Rectal smooth muscle tissue (tissue), 1 donor: ENCODE measurements at regions not wholly inside any gene's neighbourhood (a gene's known extent, or its start where the extent isn't known, plus 50 kb on each side); places are given as distances from the start of the nearest gene placed in this dataset.

Experiments used
- H3K27ac ChIP-seq: one replicate; pipeline ENCODE4 v1.7.0; 2013; ENCODE audit warnings: low read depth, low read length, inconsistent platforms
- H3K27me3 ChIP-seq: one replicate; pipeline ENCODE4 v1.7.0; 2013; ENCODE audit warnings: low read length; ENCODE audit not compliant: control insufficient read depth, insufficient read depth
- H3K36me3 ChIP-seq: one replicate; pipeline ENCODE4 v1.7.0; 2013; ENCODE audit warnings: low read length; ENCODE audit not compliant: control insufficient read depth, insufficient read depth
- H3K4me1 ChIP-seq: one replicate; pipeline ENCODE4 v1.7.0; 2013; ENCODE audit warnings: low read length; ENCODE audit not compliant: control insufficient read depth, insufficient read depth
- H3K4me3 ChIP-seq: one replicate; pipeline ENCODE4 v1.7.0; 2013; ENCODE audit warnings: low read length
- H3K9ac ChIP-seq: one replicate; pipeline ENCODE4 v1.7.0; 2013; ENCODE audit warnings: low read length

GRCh38 chr2:11042841-11043240 lies 112.4 kb upstream of the SLC66A3 start:
- Histone ChIP-seq H3K4me3 (no peak overlapping the region), H3K27ac (no peak overlapping the region), H3K36me3 (no peaks in the 10 kb centered on the region), H3K4me1 (no peaks in the 10 kb centered on the region), H3K27me3 (no peaks in the 10 kb centered on the region), H3K9ac (no peak overlapping the region)

DNA sequence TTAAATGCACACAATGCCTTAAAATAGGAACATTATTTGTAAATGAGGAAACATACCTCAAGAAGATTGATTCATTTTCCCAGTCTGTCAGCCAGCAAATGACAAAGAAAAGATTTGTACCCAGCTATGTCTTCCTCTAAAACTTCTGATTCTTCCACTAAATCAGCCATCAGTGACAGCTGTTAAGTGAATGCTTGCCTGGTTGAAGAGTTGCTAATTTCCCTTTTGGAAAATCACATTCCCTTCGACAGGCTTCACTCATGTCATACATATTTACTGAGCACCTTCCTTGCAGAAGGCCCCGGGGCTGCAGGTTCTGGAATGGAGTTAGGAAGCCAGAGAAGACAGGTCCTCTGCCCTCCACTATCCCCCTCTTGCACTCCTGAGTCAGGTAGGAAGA lies 112.0 kb upstream of the SLC66A3 start:
- Histone ChIP-seq H3K36me3 (no peaks in the 10 kb centered on the region), H3K4me1 (no peaks in the 10 kb centered on the region), H3K27ac (no peak overlapping the region), H3K27me3 (no peaks in the 10 kb centered on the region), H3K4me3 (no peak overlapping the region), H3K9ac (no peak overlapping the region)

- Histone ChIP-seq H3K4me3 (no peak overlapping the region), H3K27me3 (no peaks in the 10 kb centered on the region), H3K9ac (no peak overlapping the region), H3K36me3 (no peaks in the 10 kb centered on the region), H3K27ac (no peak overlapping the region), H3K4me1 (no peaks in the 10 kb centered on the region)
These were observed 111.1 kb upstream of the SLC66A3 start for GRCh38 chr2:11044201-11044600.

- H3K9ac ChIP-seq, result no peak overlapping the region
- H3K4me1 ChIP-seq, result no peaks in the 10 kb centered on the region
- H3K4me3 ChIP-seq, result no peak overlapping the region
- no peak overlapping the region for H3K27ac ChIP-seq
- no peaks in the 10 kb centered on the region for H3K36me3 ChIP-seq
- H3K27me3 ChIP-seq, result no peaks in the 10 kb centered on the region
These were observed 110.0 kb upstream of the SLC66A3 start for GRCh38 chr2:11045294-11045693.

- Histone ChIP-seq H3K4me1 (no peaks in the 10 kb centered on the region), H3K9ac (no peak overlapping the region), H3K4me3 (no peak overlapping the region), H3K27me3 (no peaks in the 10 kb centered on the region), H3K27ac (no peak overlapping the region), H3K36me3 (no peaks in the 10 kb centered on the region)
These were observed 106.8 kb upstream of the SLC66A3 start for GRCh38 chr2:11048335-11049008.

DNA sequence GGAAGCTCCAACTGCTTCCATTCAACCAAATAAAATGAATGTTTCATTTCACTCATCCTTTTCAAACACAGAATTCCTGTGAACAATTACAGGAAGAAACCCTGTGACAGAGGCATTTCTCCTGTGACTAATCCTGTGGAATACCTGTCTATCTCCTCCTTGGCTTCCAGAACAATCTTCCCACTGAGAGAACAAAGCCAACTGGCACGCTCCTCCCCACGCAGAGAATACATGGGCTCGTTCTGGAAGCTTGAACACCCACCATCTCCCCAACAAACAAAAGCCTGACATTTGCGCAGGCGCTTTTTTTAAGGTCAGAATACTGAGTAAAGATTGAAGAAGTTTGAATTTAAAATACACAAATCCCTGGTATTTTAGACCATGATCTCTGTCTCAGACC lies 104.7 kb upstream of the SLC66A3 start:
- Histone ChIP-seq H3K27me3 (no peaks in the 10 kb centered on the region), H3K36me3 (no peaks in the 10 kb centered on the region), H3K4me1 (no peaks in the 10 kb centered on the region), H3K27ac (no peak overlapping the region), H3K4me3 (no peak overlapping the region), H3K9ac (no peak overlapping the region)

- Histone ChIP-seq H3K36me3 (no peaks in the 10 kb centered on the region), H3K4me3 (no peak overlapping the region), H3K9ac (no peak overlapping the region), H3K27me3 (no peaks in the 10 kb centered on the region), H3K27ac (no peak overlapping the region), H3K4me1 (no peaks in the 10 kb centered on the region)
These were observed 104.0 kb upstream of the SLC66A3 start for GRCh38 chr2:11051280-11051679.

DNA sequence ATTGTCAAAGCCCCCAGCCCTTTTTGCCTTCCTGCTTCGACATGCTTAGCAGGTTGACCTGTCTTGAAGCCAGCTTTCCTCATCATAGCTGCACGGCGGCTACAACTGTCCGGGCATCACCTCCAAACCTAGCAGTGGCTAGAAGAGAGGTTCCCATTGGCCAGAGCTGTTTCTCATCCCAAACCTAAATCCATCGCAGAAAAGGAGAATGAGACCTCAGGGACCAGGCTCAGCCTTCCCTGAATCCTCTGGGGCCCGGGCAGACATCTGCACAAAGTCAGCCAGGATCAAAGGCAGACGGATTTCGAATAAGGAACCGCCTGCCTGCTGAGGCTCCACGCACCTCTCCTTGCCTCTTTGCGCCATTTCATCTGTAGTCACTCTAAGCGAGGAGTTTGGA lies 101.7 kb upstream of the SLC66A3 start:
- no peaks in the 10 kb centered on the region for H3K4me1 ChIP-seq
- no peaks in the 10 kb centered on the region for H3K36me3 ChIP-seq
- no peaks in the 10 kb centered on the region for H3K27me3 ChIP-seq
- H3K9ac ChIP-seq, result no peak overlapping the region
- H3K27ac ChIP-seq, result no peak overlapping the region
- H3K4me3 ChIP-seq, result no peak overlapping the region

- H3K36me3 ChIP-seq, result no peaks in the 10 kb centered on the region
- H3K27ac ChIP-seq, result no peak overlapping the region
- H3K9ac ChIP-seq, result no peak overlapping the region
- no peaks in the 10 kb centered on the region for H3K27me3 ChIP-seq
- H3K4me3 ChIP-seq, result no peak overlapping the region
- H3K4me1 ChIP-seq, result no peaks in the 10 kb centered on the region
These were observed 100.2 kb upstream of the SLC66A3 start for GRCh38 chr2:11054783-11055678.

- Histone ChIP-seq H3K36me3 (no peaks in the 10 kb centered on the region), H3K9ac (no peak overlapping the region), H3K27me3 (no peaks in the 10 kb centered on the region), H3K4me3 (no peak overlapping the region), H3K27ac (no peak overlapping the region), H3K4me1 (no peaks in the 10 kb centered on the region)
These were observed 99.5 kb upstream of the SLC66A3 start for GRCh38 chr2:11055679-11056215.

GRCh38 chr2:11056614-11057013 lies 98.7 kb upstream of the SLC66A3 start:
- H3K36me3 ChIP-seq, result no peaks in the 10 kb centered on the region
- H3K27me3 ChIP-seq, result no peaks in the 10 kb centered on the region
- no peak overlapping the region for H3K4me3 ChIP-seq
- H3K27ac ChIP-seq, result no peak overlapping the region
- no peak overlapping the region for H3K9ac ChIP-seq
- H3K4me1 ChIP-seq, result no peaks in the 10 kb centered on the region

- H3K36me3 ChIP-seq, result no peaks in the 10 kb centered on the region
- no peak overlapping the region for H3K9ac ChIP-seq
- no peak overlapping the region for H3K4me3 ChIP-seq
- H3K27me3 ChIP-seq, result no peaks in the 10 kb centered on the region
- no peaks in the 10 kb centered on the region for H3K4me1 ChIP-seq
- no peak overlapping the region for H3K27ac ChIP-seq
These were observed 98.2 kb upstream of the SLC66A3 start for GRCh38 chr2:11057031-11057430.
